ENCODE measurements at regions not wholly inside any gene's neighbourhood (a gene's known extent, or its start where the extent isn't known, plus 50 kb on each side); places are given as distances from the start of the nearest gene placed in this dataset.

DNA sequence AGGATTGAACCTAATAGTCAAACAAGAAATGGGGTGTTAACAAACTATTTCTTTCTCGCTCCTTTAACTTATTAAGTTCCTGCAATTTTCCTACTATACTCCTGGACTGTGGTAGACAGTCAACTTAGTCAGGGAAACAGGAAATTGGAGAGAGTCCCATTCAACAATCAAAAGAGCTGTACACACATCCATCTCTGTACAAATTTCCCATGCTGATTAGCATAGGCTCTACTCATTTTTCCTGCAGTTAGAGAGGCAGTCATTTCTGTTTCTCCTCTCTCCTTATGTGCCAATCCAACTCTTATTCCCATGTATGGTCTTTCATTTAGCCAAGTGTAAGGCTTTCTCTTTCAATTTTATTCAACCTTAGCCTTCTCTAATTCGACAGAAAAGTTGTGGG, 1168.5 kb upstream of the FLRT2 start:
- FAIRE-seq (no peak), DNase-seq (ENCODE audit: low read depth) (no peak)
- Histone ChIP-seq H3K27me3 (ENCODE audit: control insufficient read depth, insufficient read depth, low read length) (no peaks in the 10 kb centered on the region), H3K4me3 (ENCODE audit: low read depth, low read length) (no peak overlapping the region), H3K36me3 (ENCODE audit: control insufficient read depth, insufficient read depth, low read length) (no peaks in the 10 kb centered on the region)
- TF ChIP-seq, protein P1, sequence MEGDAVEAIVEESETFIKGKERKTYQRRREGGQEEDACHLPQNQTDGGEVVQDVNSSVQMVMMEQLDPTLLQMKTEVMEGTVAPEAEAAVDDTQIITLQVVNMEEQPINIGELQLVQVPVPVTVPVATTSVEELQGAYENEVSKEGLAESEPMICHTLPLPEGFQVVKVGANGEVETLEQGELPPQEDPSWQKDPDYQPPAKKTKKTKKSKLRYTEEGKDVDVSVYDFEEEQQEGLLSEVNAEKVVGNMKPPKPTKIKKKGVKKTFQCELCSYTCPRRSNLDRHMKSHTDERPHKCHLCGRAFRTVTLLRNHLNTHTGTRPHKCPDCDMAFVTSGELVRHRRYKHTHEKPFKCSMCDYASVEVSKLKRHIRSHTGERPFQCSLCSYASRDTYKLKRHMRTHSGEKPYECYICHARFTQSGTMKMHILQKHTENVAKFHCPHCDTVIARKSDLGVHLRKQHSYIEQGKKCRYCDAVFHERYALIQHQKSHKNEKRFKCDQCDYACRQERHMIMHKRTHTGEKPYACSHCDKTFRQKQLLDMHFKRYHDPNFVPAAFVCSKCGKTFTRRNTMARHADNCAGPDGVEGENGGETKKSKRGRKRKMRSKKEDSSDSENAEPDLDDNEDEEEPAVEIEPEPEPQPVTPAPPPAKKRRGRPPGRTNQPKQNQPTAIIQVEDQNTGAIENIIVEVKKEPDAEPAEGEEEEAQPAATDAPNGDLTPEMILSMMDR (IDR thresholded peaks at IDR 0.05; ENCODE audit: insufficient read depth, low read length, severe bottlenecking), result no peak

DNA sequence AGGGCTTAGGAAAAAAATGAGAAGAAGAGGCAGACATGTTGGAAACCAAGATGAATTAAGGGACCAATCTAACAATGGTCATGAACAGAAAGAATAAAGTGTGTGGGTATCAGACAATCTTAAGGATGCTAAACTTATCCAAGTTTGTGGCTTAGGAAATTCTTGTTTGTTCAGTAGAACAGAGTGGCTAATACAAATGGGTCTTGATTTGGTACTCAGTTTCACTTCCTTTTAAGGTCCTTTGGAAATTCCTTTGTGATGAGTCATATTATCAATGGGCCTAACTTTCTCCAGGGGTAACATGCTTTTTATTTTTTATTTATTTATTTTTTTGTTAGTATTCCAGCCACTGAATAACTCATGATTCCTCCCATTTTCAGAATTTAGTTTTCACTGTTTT, 1154.7 kb upstream of the FLRT2 start:
- no peaks in the 10 kb centered on the region for H3K27me3 ChIP-seq (ENCODE audit: control insufficient read depth, insufficient read depth, low read length)
- TF ChIP-seq, protein P1 (IDR thresholded peaks at IDR 0.05; ENCODE audit: insufficient read depth, low read length, severe bottlenecking), result no peak
- FAIRE-seq, result no peak
- no peak for DNase-seq (ENCODE audit: low read depth)
- no peak overlapping the region for H3K4me3 ChIP-seq (ENCODE audit: low read depth, low read length)
- H3K36me3 ChIP-seq (ENCODE audit: control insufficient read depth, insufficient read depth, low read length), result no peaks in the 10 kb centered on the region

DNA sequence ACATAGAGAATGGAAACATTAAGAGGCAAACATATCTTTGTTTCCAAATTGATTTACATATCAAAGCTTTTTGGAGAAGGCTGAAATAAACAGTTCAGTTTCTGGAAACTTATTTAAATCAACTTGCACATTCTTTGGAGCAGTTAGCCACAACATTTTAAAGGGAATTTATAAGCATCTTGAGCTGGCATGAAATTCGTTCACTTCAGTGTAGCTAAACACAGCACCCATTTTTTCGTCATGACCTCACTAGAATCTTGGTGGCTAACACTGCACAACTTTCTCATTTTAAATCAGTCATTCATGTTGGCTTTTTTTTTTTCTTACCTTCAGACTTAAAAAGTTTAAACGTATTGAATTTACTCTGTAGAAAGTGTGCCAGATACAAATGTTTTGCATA, 1139.9 kb upstream of the FLRT2 start:
- Histone ChIP-seq H3K36me3 (ENCODE audit: control insufficient read depth, insufficient read depth, low read length) (no peaks in the 10 kb centered on the region), H3K27me3 (ENCODE audit: control insufficient read depth, insufficient read depth, low read length) (no peaks in the 10 kb centered on the region), H3K4me3 (ENCODE audit: low read depth, low read length) (no peak overlapping the region)
- DNase-seq (ENCODE audit: low read depth) (no peak), FAIRE-seq (no peak)
- TF ChIP-seq, protein P1 (IDR thresholded peaks at IDR 0.05; ENCODE audit: insufficient read depth, low read length, severe bottlenecking), result no peak

DNA sequence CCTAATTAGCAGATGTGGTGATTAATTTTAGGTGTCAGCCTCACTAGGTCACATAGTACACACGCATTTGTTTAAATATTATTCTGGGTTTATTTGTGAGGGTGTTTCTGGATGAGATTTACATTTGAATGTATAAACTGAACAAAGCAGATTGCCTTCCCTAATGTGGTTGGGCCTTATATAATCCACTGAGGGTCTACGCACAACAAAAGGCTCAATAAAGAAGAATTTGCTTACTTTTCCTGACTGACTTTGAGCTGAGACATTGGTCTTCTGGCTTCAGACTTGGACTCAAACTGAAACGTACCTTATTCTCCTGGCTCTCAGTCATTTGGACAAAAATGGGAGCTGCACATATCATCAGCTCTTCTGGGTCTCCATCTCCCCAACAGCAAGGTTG, 1132.3 kb upstream of the FLRT2 start:
- H3K36me3 ChIP-seq (ENCODE audit: control insufficient read depth, insufficient read depth, low read length), result no peaks in the 10 kb centered on the region
- no peak for FAIRE-seq
- TF ChIP-seq, protein P1 (IDR thresholded peaks at IDR 0.05; ENCODE audit: insufficient read depth, low read length, severe bottlenecking), result no peak

DNA sequence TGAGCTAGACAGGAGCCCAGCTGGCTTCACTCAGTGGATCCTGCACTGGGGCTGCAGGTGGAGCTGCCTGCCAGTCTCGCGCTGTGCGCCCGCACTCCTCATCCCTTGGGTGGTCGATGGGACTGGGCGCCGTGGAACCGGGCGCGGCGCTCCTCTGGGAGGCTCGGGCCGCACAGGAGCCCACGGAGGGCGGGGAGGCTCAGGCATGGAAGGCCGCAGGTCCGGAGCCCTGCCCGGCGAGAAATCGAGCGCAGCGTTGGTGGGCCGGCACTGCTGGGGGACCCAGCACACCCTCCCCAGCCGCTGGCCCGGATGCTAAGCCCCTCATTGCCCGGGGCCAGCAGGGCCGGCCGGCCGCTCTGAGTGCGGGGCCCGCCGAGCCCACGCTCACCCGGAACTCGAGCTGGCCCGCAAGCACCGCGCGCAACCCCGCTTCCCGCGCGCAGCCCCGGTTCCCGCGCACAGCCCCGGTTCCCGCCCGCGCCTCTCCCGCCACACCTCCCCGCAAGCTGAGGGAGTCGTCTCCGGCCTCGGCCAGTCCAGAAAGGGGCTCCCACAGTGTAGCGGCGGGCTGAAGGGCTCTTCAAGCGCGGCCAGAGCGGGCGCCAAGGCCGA, 1130.5 kb upstream of the FLRT2 start:
- no peak for FAIRE-seq
- Histone ChIP-seq H3K36me3 (ENCODE audit: control insufficient read depth, insufficient read depth, low read length) (no peaks in the 10 kb centered on the region), H3K4me3 (ENCODE audit: low read depth, low read length) (no peak overlapping the region), H3K27me3 (ENCODE audit: control insufficient read depth, insufficient read depth, low read length) (no peaks in the 10 kb centered on the region)
- TF ChIP-seq, protein P1 (IDR thresholded peaks at IDR 0.05; ENCODE audit: insufficient read depth, low read length, severe bottlenecking), result no peak
- no peak for DNase-seq (ENCODE audit: low read depth)

More for the DNA sequence above, 1132.3 kb upstream of the FLRT2 start:
- no peak overlapping the region for H3K4me3 ChIP-seq (ENCODE audit: low read depth, low read length)
- DNase-seq (ENCODE audit: low read depth), result no peak
- H3K27me3 ChIP-seq (ENCODE audit: control insufficient read depth, insufficient read depth, low read length), result no peaks in the 10 kb centered on the region

DNA sequence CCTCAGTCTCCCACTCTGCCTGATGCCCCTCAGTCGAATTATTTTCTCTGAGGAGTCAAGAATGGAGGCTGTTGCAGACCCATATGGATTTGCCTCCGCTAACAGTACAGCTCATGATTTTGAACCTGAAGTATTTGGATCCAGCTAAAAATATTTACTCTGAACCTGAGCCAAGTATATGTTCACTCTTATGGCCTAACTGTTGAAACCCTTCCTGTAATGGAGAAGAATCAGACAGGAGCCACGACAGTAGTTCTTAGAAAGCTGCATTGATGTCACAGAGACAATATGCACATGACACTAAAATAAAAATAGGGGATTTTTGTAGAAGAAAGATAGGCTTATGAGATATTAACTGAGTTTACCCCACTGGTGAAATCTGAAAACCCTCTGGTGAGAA, 1128.3 kb upstream of the FLRT2 start:
- DNase-seq (ENCODE audit: low read depth) (no peak), FAIRE-seq (no peak)
- TF ChIP-seq, protein P1 (IDR thresholded peaks at IDR 0.05; ENCODE audit: insufficient read depth, low read length, severe bottlenecking), result no peak
- Histone ChIP-seq H3K27me3 (ENCODE audit: control insufficient read depth, insufficient read depth, low read length) (no peaks in the 10 kb centered on the region), H3K36me3 (ENCODE audit: control insufficient read depth, insufficient read depth, low read length) (no peaks in the 10 kb centered on the region), H3K4me3 (ENCODE audit: low read depth, low read length) (no peak overlapping the region)
